ENCODE measurements at regions not wholly inside any gene's neighbourhood (a gene's known extent, or its start where the extent isn't known, plus 50 kb on each side); places are given as distances from the start of the nearest gene placed in this dataset.
A peak's percentile ranks its signal among the peaks of the same experiment; 100 is the strongest.

DNA sequence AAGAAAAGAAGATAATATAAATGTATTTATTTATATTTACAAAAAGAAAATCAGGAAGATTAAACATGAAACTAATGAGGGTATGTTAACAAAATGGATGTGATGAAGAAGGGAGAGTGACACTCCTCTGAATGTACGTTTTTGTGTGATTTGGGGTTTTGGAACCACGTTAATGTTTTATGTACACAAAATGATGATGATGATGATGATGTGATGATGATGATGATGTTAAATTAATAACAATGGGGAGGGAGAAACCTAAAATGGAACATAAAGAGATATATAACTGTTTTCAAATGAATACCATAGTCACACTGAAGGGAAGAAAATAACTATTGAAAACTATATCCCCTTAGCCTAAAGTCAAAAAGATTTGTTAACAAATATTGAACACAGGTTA lies 143.1 kb downstream of the RCN1 start:
- in situ Hi-C loops (cut with HindIII; ENCODE audit: extremely low pct_ligation_motif_present, low pct_unique_long_range_greater_than_20kb) (no loop called here), intact Hi-C loops (cut with micrococcal nuclease; ENCODE audit: unreplicated experiment) (no loop called here)
- no peaks in the 10 kb centered on the region for H4K20me1 ChIP-seq (ENCODE audit: insufficient read depth, low read length)
- H3K4me1 ChIP-seq (ENCODE audit: insufficient read depth, low read length), result no peaks in the 10 kb centered on the region
- no peak overlapping the region for H3K27ac ChIP-seq (ENCODE audit: extremely low read length, insufficient read depth, low read length)
- no peaks in the 10 kb centered on the region for H3K36me3 ChIP-seq (replicated peaks in 1 of 2; ENCODE audit: control insufficient read depth in 1 of 2, insufficient read depth in 2 of 2, low read length in 2 of 2)
- TF ChIP-seq CREB1 (IDR thresholded peaks at IDR 0.05), result peak; percentile 71; the same call in 1 of the 2 replicates
- TF ChIP-seq CREB1 (CRISPR knock-in tag; IDR thresholded peaks at IDR 0.05), result no peak
- TF ChIP-seq PPARG (CRISPR knock-in tag; conservative IDR thresholded peaks at IDR 0.05), result no peak
- TF ChIP-seq, protein P1, sequence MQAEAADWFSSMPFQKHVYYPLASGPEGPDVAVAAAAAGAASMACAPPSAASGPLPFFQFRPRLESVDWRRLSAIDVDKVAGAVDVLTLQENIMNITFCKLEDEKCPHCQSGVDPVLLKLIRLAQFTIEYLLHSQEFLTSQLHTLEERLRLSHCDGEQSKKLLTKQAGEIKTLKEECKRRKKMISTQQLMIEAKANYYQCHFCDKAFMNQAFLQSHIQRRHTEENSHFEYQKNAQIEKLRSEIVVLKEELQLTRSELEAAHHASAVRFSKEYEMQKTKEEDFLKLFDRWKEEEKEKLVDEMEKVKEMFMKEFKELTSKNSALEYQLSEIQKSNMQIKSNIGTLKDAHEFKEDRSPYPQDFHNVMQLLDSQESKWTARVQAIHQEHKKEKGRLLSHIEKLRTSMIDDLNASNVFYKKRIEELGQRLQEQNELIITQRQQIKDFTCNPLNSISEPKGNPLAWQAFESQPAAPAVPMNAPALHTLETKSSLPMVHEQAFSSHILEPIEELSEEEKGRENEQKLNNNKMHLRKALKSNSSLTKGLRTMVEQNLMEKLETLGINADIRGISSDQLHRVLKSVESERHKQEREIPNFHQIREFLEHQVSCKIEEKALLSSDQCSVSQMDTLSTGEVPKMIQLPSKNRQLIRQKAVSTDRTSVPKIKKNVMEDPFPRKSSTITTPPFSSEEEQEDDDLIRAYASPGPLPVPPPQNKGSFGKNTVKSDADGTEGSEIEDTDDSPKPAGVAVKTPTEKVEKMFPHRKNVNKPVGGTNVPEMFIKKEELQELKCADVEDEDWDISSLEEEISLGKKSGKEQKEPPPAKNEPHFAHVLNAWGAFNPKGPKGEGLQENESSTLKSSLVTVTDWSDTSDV (CRISPR knock-in tag; IDR thresholded peaks at IDR 0.05), result no peak
- no peak for FAIRE-seq
- H3K4me3 ChIP-seq (replicated peaks in 1 of 3; ENCODE audit: insufficient read depth in 1 of 3, low read depth in 2 of 3, low read length in 3 of 3), result no peak overlapping the region
- no TSS peak for BruUV-seq (replicated peaks)
- no peak for DNase-seq (ENCODE audit: low spot score)
- H3K9ac ChIP-seq (ENCODE audit: insufficient read depth, low read depth, low read length), result no peak overlapping the region
- no peaks in the 10 kb centered on the region for H3K79me2 ChIP-seq (ENCODE audit: insufficient read depth, low read length)
- H3K27me3 ChIP-seq (ENCODE audit: control insufficient read depth in 1 of 2, insufficient read depth in 2 of 2, low read length in 2 of 2), result peaks cover 1 to 3% of the 10 kb centered on the region in 2 experiments; a peak in 1 of 5 replicates
- ChIA-PET CTCF (ENCODE audit: low intra/inter-chr PET ratio, low total read pairs) (no interaction called here), POLR2A (no interaction called here)
- 0% methylated on average over 2 of the region's 2 CpGs for WGBS (ENCODE audit: low lambda C conversion rate)
- no peak overlapping the region for H3K4me2 ChIP-seq (ENCODE audit: low read depth, low read length)
- H2AFZ ChIP-seq (ENCODE audit: low read length), result no peak overlapping the region
- ATAC-seq, result no peak
- no peaks in the 10 kb centered on the region for H3K9me3 ChIP-seq (ENCODE audit: low read length)

DNA sequence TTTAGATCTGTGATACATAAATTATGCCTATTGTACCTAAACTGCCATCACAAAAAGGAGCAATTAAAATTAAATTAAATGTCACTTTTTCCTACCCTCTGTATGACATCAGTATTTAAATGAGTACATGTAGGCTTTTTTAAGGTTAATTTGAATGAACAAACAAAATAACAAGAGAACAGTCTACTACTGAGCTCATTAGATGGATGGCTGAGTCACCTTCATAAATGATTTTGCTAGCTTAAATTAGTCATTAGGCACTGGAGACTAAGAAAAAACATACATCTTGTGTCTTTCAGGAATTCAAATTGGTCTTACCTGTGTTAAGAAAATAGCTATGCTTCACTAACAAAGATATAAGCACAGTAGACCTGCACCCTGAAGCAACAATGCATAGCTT lies 153.6 kb downstream of the RCN1 start:
- Histone ChIP-seq H3K27me3 (ENCODE audit: control insufficient read depth in 1 of 2, insufficient read depth in 2 of 2, low read length in 2 of 2) (no peaks in the 10 kb centered on the region), H3K27ac (ENCODE audit: extremely low read length, insufficient read depth, low read length) (no peak overlapping the region), H3K4me2 (ENCODE audit: low read depth, low read length) (no peak overlapping the region), H3K36me3 (replicated peaks in 1 of 2; ENCODE audit: control insufficient read depth in 1 of 2, insufficient read depth in 2 of 2, low read length in 2 of 2) (no peaks in the 10 kb centered on the region), H3K4me3 (replicated peaks in 1 of 3; ENCODE audit: insufficient read depth in 1 of 3, low read depth in 2 of 3, low read length in 3 of 3) (no peak overlapping the region), H3K79me2 (ENCODE audit: insufficient read depth, low read length) (no peaks in the 10 kb centered on the region), H3K9me3 (ENCODE audit: low read length) (no peaks in the 10 kb centered on the region), H3K4me1 (ENCODE audit: insufficient read depth, low read length) (no peaks in the 10 kb centered on the region), H4K20me1 (ENCODE audit: insufficient read depth, low read length) (no peaks in the 10 kb centered on the region), H3K9ac (ENCODE audit: insufficient read depth, low read depth, low read length) (no peak overlapping the region), H2AFZ (ENCODE audit: low read length) (no peak overlapping the region)
- intact Hi-C loops (cut with micrococcal nuclease; ENCODE audit: unreplicated experiment), result no loop called here
- no peak for DNase-seq (ENCODE audit: low spot score)
- POLR2A ChIA-PET, result no interaction called here
- in situ Hi-C loops (cut with HindIII; ENCODE audit: extremely low pct_ligation_motif_present, low pct_unique_long_range_greater_than_20kb), result no loop called here
- no peak for FAIRE-seq
- BruUV-seq (replicated peaks), result no TSS peak
- no peak for ATAC-seq
- CTCF ChIA-PET (ENCODE audit: low intra/inter-chr PET ratio, low total read pairs), result no interaction called here
- no peak for TF ChIP-seq AKNA (CRISPR knock-in tag; IDR thresholded peaks at IDR 0.05; ENCODE audit: borderline replicate concordance)
- TF ChIP-seq, protein P2, sequence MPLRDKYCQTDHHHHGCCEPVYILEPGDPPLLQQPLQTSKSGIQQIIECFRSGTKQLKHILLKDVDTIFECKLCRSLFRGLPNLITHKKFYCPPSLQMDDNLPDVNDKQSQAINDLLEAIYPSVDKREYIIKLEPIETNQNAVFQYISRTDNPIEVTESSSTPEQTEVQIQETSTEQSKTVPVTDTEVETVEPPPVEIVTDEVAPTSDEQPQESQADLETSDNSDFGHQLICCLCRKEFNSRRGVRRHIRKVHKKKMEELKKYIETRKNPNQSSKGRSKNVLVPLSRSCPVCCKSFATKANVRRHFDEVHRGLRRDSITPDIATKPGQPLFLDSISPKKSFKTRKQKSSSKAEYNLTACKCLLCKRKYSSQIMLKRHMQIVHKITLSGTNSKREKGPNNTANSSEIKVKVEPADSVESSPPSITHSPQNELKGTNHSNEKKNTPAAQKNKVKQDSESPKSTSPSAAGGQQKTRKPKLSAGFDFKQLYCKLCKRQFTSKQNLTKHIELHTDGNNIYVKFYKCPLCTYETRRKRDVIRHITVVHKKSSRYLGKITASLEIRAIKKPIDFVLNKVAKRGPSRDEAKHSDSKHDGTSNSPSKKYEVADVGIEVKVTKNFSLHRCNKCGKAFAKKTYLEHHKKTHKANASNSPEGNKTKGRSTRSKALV (CRISPR knock-in tag; IDR thresholded peaks at IDR 0.05), result no peak
- no peak for TF ChIP-seq HOXA9 (CRISPR knock-in tag; IDR thresholded peaks at IDR 0.05; ENCODE audit: borderline replicate concordance)
